GM13976 (cell line): ENCODE measurements at regions not wholly inside any gene's neighbourhood (a gene's known extent, or its start where the extent isn't known, plus 50 kb on each side); places are given as distances from the start of the nearest gene placed in this dataset.

ENCODE experiments used
- DNase-seq: peaks from one replicate; pipeline ENCODE4 v3.0.0; 2012; ENCODE audit warnings: low spot score
- CTCF ChIP-seq: IDR thresholded peaks from 2 replicates; pipeline ENCODE4 v1.5.1; 2012; ENCODE audit warnings: borderline replicate concordance, mild to moderate bottlenecking; ENCODE audit not compliant: insufficient read depth; ENCODE audit errors: extremely low read depth, missing control alignments, control extremely low read depth
- in situ Hi-C: fragments of 300-500 bp; cut with MboI; formaldehyde crosslinking; loops from one replicate; pipeline ENCODE4 v1.12.0; 2022; ENCODE audit warnings: low sequenced_read_pairs, mixed read lengths, inconsistent platforms; ENCODE audit not compliant: unreplicated experiment

GRCh38 chr2:36013064-36013463, 342.5 kb upstream of the CRIM1 start:
- DNase-seq = no peak
- no peak for TF ChIP-seq CTCF
- in situ Hi-C loops = no loop called here

- in situ Hi-C loops = no loop called here
- no peak for TF ChIP-seq CTCF
- no peak for DNase-seq
Measured at GRCh38 chr2:36006444-36006843, 349.1 kb upstream of the CRIM1 start.

- DNase-seq = no peak
- no peak for TF ChIP-seq CTCF
- in situ Hi-C loops = no loop called here
Measured at GRCh38 chr2:36002941-36003340, 352.6 kb upstream of the CRIM1 start.

- no peak for DNase-seq
- in situ Hi-C loops = no loop called here
- no peak for TF ChIP-seq CTCF
Measured at GRCh38 chr2:35997488-35997887, 358.1 kb upstream of the CRIM1 start.

GRCh38 chr2:35989503-35989902, 366.1 kb upstream of the CRIM1 start:
- DNase-seq = no peak
- in situ Hi-C loops = no loop called here
- TF ChIP-seq CTCF = no peak

GRCh38 chr2:35989040-35989439, 366.5 kb upstream of the CRIM1 start:
- DNase-seq = no peak
- in situ Hi-C loops = no loop called here
- TF ChIP-seq CTCF = no peak

- no peak for TF ChIP-seq CTCF
- no peak for DNase-seq
- in situ Hi-C loops = no loop called here
Measured at GRCh38 chr2:35986871-35987270, 368.7 kb upstream of the CRIM1 start.
